Stomach (tissue), 8 donors: ENCODE measurements at regions not wholly inside any gene's neighbourhood (a gene's known extent, or its start where the extent isn't known, plus 50 kb on each side); places are given as distances from the start of the nearest gene placed in this dataset.

ENCODE experiments used
- DNase-seq, 2 donors: peaks; one replicate each; pipeline versions ENCODE4 v3.0.0 to v3.0.0-alpha.2; 2013 to 2019
- H3K27ac ChIP-seq, 5 donors: fragments of 200-600 bp in 4 of 5; sonication (generic) in 4 of 5; one replicate each; pipeline ENCODE4 v1.5.1; 2013 to 2019; ENCODE audit warnings: mild to moderate bottlenecking in 1 of 5, moderate library complexity in 1 of 5
- H3K27me3 ChIP-seq, 3 donors: fragments of 200-600 bp; sonication (generic); one replicate each; pipeline ENCODE4 v1.5.1; 2017 to 2019; ENCODE audit warnings: mixed run types in 1 of 3
- H3K36me3 ChIP-seq, 4 donors: fragments of 200-600 bp; sonication (generic); 1 replicate in 3 of 4; 2 replicates in 1 of 4; pipeline ENCODE4 v1.5.1; 2016 to 2019
- H3K4me1 ChIP-seq, 4 donors: fragments of 200-600 bp; sonication (generic); one replicate each; pipeline ENCODE4 v1.5.1; 2016 to 2019
- H3K4me3 ChIP-seq, 4 donors: fragments of 200-600 bp; sonication (generic) in 3 of 4; one replicate each; pipeline ENCODE4 v1.5.1; 2016 to 2019; ENCODE audit warnings: mild to moderate bottlenecking in 1 of 4
- H3K9me3 ChIP-seq, 4 donors: fragments of 200-600 bp; sonication (generic); one replicate each; pipeline ENCODE4 v1.5.1; 2016 to 2019
- EP300 ChIP-seq: sonication (generic); formaldehyde crosslinking; IDR thresholded peaks from one replicate; pipeline ENCODE4 v1.6.1; 2017; ENCODE audit warnings: antibody characterized with exemption
- POLR2A ChIP-seq, 4 donors: fragments of 450-650 bp; IDR thresholded peaks; one replicate each; pipeline ENCODE4 v1.6.1; 2016; ENCODE audit warnings: antibody characterized with exemption in 4 of 4, control low read depth in 2 of 4, mild to moderate bottlenecking in 1 of 4, moderate library complexity in 1 of 4
- POLR2AphosphoS5 ChIP-seq, 3 donors: sonication (generic); formaldehyde crosslinking; IDR thresholded peaks; one replicate each; pipeline ENCODE4 v1.6.1; 2016; ENCODE audit warnings: antibody characterized with exemption in 3 of 3
- WGBS, 5 donors: extraction: QIAGEN DNeasy Blood & Tissue Kit in 3 of 5; methylation state at CpG; one replicate each; pipeline versions ENCODE4 v1.1.5 to v1.1.7; 2013 to 2018; 5-methylcytosine and 5-hydroxymethylcytosine counted together
- intact Hi-C: fragments of 100-400 bp; cut with DNase I; formaldehyde crosslinking; loops from one replicate; pipeline ENCODE4 v1.15.1; 2023; ENCODE audit warnings: low total_unique reads
- TF ChIP-seq, protein P1 (sequence below), 7 experiments: fragments of 450-650 bp in 4 of 7; fragments of 200-600 bp in 3 of 7; sonication (generic) in 3 of 7; IDR thresholded peaks; one replicate each; pipeline ENCODE4 v1.5.1; 2016 to 2019; ENCODE audit warnings: antibody characterized with exemption in 7 of 7, control low read depth in 2 of 7, mild to moderate bottlenecking in 1 of 7
- donor health status: healthy with polysubstance abuse.
- donor health status: Bipolar disorder and iron deficiency.
- donor health status: healthy.

GRCh38 chr11:116500026-116500946, 272.5 kb downstream of the BUD13 start:
- intact Hi-C loops: no loop called here
- H3K4me3 ChIP-seq: no peak overlapping the region
- peak in 1 of 2 donors; percentile 61 for DNase-seq
- 14 to 22% (median 18%) methylated on average over 37 to 45 of the region's 45 CpGs for WGBS, 5 donors
- H3K4me1 ChIP-seq: peaks cover 0 to 12% (median 4%) of the 10 kb centered on the region in 4 donors
- H3K27ac ChIP-seq: no peak overlapping the region
- H3K27me3 ChIP-seq: peaks cover 8 to 74% (median 50%) of the 10 kb centered on the region in 3 donors
- TF ChIP-seq, protein P1, sequence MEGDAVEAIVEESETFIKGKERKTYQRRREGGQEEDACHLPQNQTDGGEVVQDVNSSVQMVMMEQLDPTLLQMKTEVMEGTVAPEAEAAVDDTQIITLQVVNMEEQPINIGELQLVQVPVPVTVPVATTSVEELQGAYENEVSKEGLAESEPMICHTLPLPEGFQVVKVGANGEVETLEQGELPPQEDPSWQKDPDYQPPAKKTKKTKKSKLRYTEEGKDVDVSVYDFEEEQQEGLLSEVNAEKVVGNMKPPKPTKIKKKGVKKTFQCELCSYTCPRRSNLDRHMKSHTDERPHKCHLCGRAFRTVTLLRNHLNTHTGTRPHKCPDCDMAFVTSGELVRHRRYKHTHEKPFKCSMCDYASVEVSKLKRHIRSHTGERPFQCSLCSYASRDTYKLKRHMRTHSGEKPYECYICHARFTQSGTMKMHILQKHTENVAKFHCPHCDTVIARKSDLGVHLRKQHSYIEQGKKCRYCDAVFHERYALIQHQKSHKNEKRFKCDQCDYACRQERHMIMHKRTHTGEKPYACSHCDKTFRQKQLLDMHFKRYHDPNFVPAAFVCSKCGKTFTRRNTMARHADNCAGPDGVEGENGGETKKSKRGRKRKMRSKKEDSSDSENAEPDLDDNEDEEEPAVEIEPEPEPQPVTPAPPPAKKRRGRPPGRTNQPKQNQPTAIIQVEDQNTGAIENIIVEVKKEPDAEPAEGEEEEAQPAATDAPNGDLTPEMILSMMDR (IDR thresholded peaks at IDR 0.05): no peak
- TF ChIP-seq POLR2A (IDR thresholded peaks at IDR 0.05) (no peak), EP300 (no peak), POLR2AphosphoS5 (IDR thresholded peaks at IDR 0.05) (no peak)
- no peaks in the 10 kb centered on the region for H3K36me3 ChIP-seq
- no peaks in the 10 kb centered on the region for H3K9me3 ChIP-seq

GRCh38 chr11:116499396-116500003, 273.3 kb downstream of the BUD13 start:
- intact Hi-C loops: no loop called here
- H3K27me3 ChIP-seq: peaks cover 8 to 66% (median 43%) of the 10 kb centered on the region in 3 donors
- H3K9me3 ChIP-seq: no peaks in the 10 kb centered on the region
- H3K4me3 ChIP-seq: no peak overlapping the region
- H3K36me3 ChIP-seq: no peaks in the 10 kb centered on the region
- H3K4me1 ChIP-seq: peaks cover 0 to 12% (median 4%) of the 10 kb centered on the region in 4 donors
- no peak overlapping the region for H3K27ac ChIP-seq
- peak; percentile 76 to 92 for DNase-seq
- no peak for TF ChIP-seq POLR2A (IDR thresholded peaks at IDR 0.05)
- no peak for TF ChIP-seq EP300
- no peak for TF ChIP-seq POLR2AphosphoS5 (IDR thresholded peaks at IDR 0.05)
- TF ChIP-seq, protein P1 (IDR thresholded peaks at IDR 0.05): peak in 4 of 7 experiments; percentile 22 to 47 (median 32)
- WGBS, 5 donors: 20 to 30% (median 22%) methylated on average over 14 to 17 of the region's 17 CpGs

- 74 to 86% (median 82%) methylated on average over 6 of the region's 6 CpGs for WGBS, 5 donors
- intact Hi-C loops: no loop called here
- H3K27ac ChIP-seq: no peak overlapping the region
- DNase-seq: no peak
- H3K9me3 ChIP-seq: no peaks in the 10 kb centered on the region
- no peak overlapping the region for H3K4me3 ChIP-seq
- peaks cover 8 to 54% (median 38%) of the 10 kb centered on the region in 3 donors for H3K27me3 ChIP-seq
- H3K36me3 ChIP-seq: no peaks in the 10 kb centered on the region
- H3K4me1 ChIP-seq: peaks cover 0 to 12% (median 4%) of the 10 kb centered on the region in 4 donors
- no peak for TF ChIP-seq POLR2A (IDR thresholded peaks at IDR 0.05)
- no peak for TF ChIP-seq POLR2AphosphoS5 (IDR thresholded peaks at IDR 0.05)
- TF ChIP-seq EP300: no peak
- TF ChIP-seq, protein P1 (IDR thresholded peaks at IDR 0.05): no peak
Measured at GRCh38 chr11:116498161-116498560, 274.6 kb downstream of the BUD13 start.

DNA sequence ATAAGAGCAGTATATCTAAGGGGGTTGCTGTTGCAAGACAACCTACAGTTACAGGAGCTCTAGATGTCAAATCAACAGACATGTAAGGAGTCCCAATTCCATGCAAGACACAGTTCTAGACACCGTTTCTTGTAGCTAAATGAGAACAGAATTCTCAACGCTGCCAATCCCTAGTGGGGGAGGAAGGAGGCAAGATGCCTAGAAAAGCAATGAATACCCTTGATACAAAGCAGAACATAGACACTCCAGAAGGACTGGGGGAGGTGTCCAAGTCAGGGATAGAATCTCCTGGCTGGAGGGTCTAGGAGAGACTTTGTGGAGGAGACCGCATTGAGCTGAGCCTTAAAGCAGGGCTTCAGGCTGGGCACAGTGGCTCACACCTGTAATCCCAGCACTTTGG, 280.2 kb downstream of the BUD13 start:
- 75 to 94% (median 93%) methylated on average over 3 of the region's 3 CpGs for WGBS, 5 donors
- intact Hi-C loops: no loop called here
- no peaks in the 10 kb centered on the region for H3K9me3 ChIP-seq
- no peak for DNase-seq
- H3K36me3 ChIP-seq: no peaks in the 10 kb centered on the region
- H3K4me3 ChIP-seq: no peak overlapping the region
- peaks cover 0 to 31% (median 5%) of the 10 kb centered on the region in 3 donors for H3K27me3 ChIP-seq
- no peaks in the 10 kb centered on the region for H3K4me1 ChIP-seq
- TF ChIP-seq, protein P1 (IDR thresholded peaks at IDR 0.05): no peak
- TF ChIP-seq POLR2AphosphoS5 (IDR thresholded peaks at IDR 0.05) (no peak), POLR2A (IDR thresholded peaks at IDR 0.05) (no peak), EP300 (no peak)
- no peak overlapping the region for H3K27ac ChIP-seq
